Limb (tissue), 2 donors: ENCODE measurements at regions not wholly inside any gene's neighbourhood (a gene's known extent, or its start where the extent isn't known, plus 50 kb on each side); places are given as distances from the start of the nearest gene placed in this dataset.

Experiments used
- DNase-seq, 2 donors: peaks; one replicate each; pipeline ENCODE4 v3.0.0-alpha.2; 2016; ENCODE audit errors: extremely low spot score in 2 of 2

DNA sequence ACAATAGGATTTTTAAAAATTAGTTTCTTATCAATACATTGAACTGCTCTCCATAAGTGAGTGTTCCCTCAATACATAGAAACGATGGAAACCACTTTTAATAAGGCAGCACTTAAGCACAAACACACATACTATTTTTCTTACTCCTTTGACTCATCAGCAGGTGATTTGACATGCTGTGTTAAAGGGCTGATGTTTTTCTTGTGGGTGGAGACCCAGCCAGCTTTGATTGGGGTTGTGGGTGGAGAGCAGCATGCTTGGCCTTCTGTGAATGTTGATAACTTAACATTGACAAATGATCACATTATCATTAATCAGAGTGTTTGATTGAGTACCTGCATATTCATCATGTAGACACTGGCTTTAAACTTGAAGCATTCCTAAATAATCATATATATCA is 223.0 kb upstream of the DPH6 start:
- DNase-seq = no peak

DNA sequence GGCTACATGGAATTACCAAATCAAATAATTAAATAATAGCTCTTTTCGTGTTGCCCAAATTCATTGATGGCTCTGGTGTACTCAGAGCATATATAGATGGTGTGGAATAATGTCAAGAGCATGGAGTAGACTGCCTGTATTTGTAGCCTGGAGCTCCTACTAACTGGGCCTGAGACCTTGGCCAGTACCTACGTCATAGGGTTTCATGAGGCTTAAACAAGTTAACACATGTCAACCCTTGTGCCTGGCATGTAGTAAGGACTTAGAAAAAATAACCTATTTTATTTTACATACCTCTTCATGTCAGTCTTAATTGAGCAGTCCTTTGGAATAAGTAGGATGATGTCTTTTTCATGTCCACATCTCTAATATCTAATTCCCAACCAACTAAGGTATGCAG is 223.7 kb upstream of the DPH6 start:
- no peak for DNase-seq

DNA sequence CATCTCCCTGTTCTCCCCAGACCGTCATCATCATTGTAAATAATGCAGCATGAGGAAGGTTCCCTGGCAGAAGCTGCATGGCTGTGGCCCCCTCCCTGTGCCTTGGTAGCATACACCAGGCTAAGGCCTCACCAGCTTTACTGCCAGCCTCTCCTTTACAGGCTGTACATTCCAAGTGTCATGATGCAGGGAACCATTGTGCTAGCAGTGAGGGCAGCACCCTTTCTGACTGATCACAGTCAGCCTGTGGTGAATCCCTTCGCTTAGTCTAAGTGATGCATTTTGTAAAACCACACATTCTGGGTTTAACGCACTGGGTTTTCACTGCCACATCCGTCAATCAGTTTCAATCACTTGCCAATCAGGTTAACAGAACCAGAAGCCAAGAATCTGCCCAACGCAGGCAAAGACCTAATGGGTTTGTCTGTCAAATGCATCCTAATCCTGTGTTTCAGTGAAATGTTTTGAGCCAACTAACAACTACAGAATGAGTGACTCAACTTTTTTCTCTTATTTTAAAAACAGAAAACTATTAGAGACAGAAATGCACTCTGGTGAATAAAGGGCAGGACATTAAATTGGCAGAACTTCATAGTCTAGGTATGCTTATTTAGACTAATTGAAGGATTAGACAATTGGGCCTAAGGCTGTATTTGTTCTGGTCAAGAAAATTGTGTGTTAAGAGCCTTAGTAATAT is 225.9 kb upstream of the DPH6 start:
- DNase-seq = no peak

DNA sequence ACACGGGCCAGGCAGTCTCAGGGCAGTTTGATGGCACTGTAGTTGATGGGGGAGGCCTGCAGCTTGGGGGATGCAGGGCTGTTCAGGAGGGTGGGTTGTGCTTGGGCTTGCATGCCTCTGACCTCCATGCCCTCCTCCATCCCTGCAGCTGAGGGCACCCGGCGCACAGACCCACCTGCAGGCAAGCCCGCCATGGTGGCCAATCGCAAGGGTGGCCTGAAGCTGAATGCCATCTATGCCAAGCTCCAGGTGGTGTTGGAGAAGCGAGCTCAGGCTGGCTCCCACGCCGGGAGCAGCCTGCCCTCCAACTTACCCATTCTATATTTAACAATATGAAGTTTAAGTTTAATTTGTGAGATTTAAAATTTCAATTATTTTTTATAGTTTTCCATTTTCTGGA is 228.7 kb upstream of the DPH6 start:
- DNase-seq = no peak

DNA sequence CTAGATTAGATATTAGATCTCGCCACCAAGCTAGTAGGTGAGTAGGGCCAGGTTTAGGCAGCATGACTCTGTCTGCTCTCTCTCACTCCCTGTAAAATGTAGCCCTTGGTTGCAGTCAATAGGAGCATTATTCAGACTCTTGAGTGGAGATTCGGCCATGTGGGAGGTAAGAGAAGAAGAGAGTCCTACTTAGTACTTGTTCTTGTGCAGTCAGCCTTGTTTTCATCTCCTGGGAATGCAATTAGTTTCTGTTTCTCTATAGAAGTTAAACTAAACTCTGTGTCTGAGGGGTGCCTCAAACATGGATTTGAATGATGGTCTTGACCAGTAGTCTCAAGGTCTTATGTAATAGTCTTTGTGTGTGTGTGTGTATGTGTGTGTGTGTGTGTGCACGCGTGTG is 229.5 kb upstream of the DPH6 start:
- no peak for DNase-seq

DNA sequence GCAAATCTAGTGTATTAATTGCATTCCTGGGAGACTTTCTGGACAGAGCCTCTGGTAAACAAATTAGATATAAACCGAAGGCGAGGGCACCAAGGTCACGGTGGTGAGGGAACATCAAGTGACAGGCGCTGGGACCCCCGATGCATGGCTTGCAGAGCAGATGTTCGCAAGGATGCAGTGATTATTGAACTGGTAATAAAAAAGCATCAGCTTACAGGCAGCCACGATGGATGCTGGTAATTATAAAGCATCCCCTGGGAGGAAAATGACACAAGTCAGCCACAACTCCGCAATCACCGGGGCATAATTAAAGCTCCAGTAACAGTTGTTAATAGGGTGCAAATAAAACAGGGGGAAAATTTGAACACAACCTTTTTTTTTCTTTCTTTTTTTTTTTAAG is 231.1 kb upstream of the DPH6 start:
- peak in 1 of 2 donors; percentile 31 for DNase-seq

DNA sequence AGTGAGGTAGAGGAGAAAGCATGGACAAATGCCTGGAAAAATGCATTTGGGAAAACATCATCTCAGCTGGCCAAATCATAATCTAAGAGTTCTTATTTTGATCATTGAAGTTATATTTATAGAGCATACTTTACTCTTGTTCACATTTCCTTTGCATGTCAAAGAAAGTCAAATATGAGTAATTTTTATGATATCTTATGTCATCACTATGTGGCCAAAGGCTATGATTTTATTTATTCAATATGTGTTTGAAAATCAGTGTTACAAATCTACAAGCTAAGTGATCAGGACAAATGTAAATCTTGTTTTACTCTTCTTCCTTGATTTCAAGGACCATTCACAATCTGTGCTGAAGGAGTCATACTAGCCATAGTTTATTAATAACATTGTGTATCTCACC is 237.2 kb upstream of the DPH6 start:
- no peak for DNase-seq

DNA sequence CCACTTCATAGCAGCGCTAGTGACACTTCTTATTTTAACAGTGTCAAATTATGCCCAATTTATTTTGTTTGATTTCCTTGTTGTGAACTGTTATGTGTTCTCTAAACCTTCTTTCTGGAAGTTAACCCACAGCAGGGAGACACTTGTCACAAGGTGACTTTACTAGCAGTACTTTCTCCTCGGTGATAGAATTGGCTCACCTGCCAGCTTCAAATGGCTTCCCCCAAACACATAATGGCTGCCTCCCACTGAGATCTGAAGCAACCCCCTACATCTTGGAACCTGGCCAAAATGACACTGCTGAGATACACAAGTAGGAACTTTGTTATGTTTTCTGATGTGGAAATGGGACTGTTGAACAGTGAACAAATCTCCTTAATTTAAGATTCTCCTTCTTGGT is 238.8 kb upstream of the DPH6 start:
- DNase-seq = peak in 1 of 2 donors; percentile 36

DNA sequence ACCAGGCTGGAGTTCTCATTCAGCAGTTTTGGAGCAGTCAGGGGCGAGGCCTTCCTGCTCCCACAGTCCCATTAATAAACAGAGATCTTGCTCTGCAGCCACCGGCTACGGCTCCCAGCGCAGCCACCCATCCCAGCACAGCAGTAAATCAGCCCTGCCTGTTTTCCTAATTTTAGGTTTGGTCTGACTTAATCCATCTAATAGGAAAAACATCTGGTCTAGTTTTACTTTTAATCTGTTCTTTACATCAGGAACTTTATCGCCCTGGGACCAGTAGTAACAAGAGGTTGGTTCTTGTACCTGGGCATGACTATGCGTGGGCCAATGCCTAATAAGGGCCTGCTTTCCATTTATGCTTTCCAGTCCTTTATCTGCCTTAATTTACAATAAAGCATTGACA is 264.0 kb upstream of the DPH6 start:
- DNase-seq = peak in 1 of 2 donors; percentile 41

DNA sequence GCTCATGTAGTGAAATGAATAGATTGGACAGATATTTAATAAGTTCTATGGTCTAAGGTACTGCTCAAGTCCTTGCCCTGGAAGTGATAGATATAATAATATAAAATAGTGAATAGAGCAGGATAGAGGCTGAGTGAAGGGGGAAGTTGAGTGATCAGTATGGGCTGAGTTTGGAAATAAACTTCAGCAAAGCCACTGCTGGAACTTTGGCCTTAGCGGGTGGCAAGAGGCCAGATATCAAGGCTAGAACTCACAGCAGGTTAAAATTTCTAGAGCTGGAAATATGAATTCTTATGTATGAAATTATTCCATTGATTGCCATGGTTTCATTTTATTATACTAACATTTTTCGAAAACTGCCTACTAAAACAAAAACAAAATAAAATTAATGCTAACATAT is 267.6 kb upstream of the DPH6 start:
- no peak for DNase-seq

DNA sequence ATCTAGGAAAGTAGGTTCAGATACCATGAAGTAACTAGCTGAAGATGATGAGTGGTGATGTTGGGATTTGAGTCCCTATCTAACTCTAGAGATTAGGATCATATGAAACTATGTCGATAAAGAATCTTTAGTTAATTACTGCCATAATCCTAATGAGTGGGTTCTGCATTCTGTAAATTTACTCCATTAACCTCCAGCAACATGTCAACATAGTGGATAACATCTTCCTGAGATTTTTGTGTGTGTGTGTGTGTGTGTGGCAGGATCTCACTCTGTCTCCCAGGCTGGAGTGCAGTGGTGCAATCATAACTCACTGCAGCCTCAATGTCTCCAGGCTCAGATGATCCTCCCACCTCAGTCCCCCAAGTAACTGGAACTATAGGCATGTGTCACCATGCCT is 272.9 kb upstream of the DPH6 start:
- no peak for DNase-seq

DNA sequence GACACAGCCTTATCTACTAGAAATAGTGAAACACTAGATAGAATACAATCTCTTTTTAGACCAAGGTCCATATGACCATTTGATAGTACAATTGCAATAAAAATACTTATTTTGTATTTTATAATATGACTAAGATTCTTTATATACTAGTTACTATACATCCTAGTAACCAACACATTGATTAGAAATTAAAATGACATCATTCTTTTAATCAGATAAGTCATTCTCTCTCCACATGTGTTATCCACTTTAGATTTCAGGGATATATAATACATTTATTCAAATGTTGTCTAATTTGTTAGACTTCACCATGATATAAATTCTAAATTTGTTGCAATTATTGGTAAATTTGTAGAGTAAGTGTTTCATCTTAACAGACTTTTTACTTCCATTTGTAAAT is 276.2 kb upstream of the DPH6 start:
- DNase-seq = no peak

DNA sequence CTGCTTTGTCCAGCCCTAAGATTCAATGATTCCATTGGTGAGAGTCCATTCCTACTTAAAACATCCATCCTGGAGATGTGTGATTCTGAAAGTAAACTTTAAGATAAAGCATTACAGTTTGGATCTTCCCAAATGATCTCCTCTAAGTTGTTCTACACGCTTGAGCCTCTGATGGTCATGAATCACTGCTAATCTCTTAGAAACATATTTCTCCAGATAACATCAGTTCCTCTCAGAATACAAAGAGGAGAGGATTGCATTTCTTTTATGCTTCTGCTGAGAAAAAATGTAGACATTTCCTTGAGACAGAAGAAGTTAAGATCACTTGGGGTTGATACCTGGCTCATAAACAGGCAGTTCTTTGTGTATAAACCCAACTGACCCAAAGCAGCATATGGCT is 281.2 kb upstream of the DPH6 start:
- DNase-seq = no peak

DNA sequence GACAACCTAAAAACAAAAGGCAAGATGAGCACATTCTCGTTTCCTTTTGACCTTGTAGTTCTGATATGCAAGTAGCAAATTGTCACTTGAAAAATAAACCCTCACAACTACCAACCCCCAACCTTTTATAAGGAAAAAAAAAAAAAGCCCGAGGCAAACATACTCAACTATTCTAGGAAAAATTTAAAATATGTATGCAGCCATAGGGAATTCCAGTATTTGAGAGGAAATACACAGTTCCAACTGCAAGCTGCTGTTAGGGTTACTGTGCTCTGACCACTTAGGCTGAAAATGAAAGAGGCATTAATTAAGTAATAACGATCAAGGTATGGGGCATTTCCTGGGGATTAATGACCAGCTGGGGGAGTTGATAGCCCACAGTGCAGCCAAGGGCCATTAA is 281.9 kb upstream of the DPH6 start:
- no peak for DNase-seq

DNA sequence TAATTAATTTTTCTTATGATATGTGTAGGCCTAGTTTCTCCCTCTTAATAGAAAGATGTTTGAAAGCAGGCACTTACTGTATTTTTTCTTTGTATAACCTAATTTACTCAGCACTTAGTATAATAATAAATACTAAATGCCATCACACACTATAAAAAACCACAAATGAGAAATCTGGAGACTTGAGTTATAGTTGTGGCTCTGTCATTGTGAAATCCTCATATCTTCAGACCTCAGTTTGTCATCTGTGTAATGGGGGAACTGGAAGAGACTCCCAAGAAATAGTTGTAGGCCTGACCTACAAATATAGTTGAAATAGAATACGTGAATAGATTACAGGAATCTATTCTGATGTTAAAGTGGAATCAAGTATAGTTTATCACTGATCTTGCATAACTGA is 287.6 kb upstream of the DPH6 start:
- DNase-seq = no peak

DNA sequence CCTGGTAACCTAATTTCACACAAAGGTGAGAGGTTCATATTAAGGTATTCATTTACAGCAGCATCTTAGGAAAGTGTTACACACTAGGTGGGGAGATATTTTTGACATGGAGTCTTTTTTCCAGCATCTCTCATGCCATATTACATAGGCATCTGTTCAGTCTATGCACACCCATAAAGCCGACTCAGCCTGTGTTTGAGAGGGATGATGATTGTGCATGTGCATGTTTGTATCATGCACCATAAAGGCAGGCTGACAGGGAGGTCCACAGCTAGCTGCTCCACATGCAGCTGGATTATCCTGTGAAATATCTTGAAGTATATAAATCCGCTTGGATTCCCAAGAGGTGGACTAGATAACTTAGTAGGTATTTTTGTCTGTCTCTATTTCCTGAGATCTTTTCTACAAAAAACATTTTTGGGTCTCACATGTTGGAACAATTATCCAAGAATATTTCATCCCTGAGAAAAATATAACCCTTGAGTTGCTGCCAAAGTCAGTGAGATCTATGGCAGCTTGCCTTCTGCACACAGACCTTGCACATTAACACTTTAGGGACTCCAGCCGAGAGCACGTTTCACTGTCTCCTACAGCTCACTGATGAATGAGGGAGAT is 288.4 kb upstream of the DPH6 start:
- peak in 1 of 2 donors; percentile 64 for DNase-seq

DNA sequence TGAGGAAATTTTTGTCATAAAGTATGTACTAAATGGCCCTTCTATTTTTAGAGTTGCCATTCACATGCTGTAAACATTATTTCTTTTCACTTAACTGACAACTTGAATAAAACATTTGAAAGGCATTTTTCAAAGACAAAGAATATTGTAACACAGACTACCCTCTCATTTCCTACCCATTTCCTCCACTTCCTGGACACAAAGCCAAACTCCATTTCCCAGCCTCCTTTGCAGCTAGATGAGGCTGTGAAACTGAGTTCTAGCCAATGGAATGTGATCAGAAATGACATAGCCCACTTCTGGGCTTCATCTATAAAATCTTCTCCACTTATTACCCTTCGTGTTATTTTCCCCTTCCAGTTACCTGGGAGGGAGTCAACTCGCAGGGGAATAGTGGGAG is 288.9 kb upstream of the DPH6 start:
- no peak for DNase-seq

DNA sequence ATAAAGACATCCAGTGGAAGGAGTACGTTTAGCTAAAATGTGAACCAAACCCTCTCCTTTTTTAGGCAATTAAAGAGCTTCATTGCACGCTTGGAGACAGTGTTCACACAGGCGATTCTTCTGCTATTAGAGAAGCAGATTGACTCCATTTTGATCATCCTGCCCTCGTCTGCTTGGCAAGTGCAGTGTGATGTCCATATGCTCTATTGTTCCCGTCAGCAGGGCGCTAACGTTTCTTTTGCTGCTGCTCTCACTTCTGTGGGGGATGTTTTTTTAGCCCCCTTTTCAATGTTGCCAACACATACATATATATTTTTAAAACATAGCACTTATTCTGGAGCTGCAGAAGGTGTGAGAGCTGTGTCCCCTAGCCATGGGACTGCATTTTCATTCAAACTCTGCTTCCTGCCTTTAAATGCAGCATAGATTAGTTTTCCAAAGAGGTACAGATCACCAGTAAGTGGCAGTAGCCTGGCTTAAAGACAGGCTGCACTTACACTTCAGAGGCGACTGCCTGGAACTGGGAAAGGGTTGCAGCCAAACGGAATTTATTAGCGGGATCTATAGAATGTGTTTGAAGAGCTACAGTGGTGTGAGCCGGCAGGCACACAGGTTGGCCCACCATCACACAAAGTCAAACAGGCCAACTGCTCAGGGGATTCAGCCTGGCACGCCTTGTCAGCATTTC is 292.6 kb upstream of the DPH6 start:
- DNase-seq = peak in 1 of 2 donors; percentile 35

DNA sequence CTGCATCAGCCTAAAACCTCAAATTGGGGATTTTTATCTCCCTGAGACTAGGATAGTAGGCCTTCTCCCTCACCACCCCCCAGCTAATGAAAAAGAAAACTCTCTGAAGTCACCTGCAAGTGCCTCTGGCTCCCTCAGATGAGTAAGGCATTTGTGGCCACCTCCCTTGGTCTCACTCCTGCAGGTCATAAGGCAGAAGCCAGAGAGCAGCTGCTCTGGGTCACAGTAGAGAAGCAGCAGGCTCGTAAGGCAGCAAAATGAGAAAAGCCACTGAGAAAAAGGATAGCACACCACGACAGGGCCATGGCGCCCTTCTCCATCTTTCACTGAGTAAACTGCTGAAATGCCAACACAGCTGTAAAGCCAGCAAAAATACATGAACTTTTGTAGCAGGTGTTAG is 296.7 kb upstream of the DPH6 start:
- DNase-seq = no peak

DNA sequence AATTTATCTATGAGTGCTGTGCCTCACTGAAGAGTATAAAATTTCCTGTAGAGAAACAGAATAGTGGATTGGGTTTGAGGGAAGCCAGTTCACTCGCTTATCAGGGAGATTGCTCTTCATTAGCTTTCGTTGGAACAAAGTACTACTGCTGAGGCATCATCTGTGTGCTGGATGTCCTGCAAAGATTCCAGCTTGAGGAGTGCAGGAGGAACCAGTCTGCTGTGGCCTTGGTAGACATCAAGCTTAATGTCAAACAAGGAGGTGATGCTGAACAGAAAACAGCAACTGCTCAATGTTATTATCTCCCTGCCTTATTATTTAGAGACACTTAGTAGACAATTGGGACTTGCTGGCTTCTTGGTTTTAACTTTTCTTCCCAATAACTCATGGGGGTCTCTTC is 297.5 kb upstream of the DPH6 start:
- DNase-seq = no peak

DNA sequence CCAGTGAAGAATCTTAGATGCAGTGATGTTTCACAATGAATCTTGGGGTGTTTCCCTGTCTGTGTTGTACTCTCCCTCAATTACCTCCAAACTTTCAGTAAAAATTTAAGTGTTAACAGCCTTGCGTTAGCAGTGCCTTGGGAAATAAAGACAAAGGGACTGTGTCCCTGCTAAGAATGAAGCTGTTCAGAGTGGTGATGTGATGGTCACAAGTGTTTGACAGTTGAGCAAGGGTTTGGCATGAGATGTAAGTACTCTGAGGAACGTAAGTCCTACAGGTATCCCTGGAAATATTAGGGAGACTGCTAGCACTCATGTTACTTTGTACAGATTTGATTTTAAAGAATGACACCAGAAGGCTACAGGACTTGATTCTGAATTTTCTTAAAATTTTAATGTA is 304.3 kb upstream of the DPH6 start:
- no peak for DNase-seq

DNA sequence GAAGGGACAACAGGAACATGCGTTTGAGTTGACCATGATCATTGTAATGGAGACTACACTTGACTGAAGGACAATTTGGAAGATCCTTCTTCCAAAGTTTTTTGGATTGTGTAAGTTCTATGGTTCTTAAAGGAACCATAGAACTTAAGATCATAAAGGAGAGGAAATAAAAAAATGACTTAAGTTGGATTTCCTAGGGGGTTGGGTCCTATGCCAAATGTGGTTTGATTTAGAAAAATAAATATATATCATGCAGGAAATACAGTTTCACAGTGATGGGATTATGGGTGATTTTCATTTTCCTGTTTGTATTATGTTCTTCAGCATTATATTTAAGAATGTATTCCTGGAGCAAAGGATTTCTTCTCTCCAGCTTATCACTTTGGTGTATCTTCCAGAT is 305.5 kb upstream of the DPH6 start:
- DNase-seq = no peak
